ENCODE measurements at regions not wholly inside any gene's neighbourhood (a gene's known extent, or its start where the extent isn't known, plus 50 kb on each side); places are given as distances from the start of the nearest gene placed in this dataset.

GRCh38 chr11:62050716-62051115 lies 73.1 kb upstream of the INCENP start:
- H3K9me2 ChIP-seq (replicated peaks; ENCODE audit: control insufficient read depth, low read length) = no peaks in the 10 kb centered on the region
- H3K36me3 ChIP-seq (ENCODE audit: control insufficient read depth, low read length) = no peaks in the 10 kb centered on the region
- peaks cover 24% of the 10 kb centered on the region for H3K27me3 ChIP-seq (ENCODE audit: control insufficient read depth, low read length)
- H3K27ac ChIP-seq (ENCODE audit: low read depth, low read length) = no peak overlapping the region
- TF ChIP-seq EZH2phosphoT487 (IDR thresholded peaks at IDR 0.05; ENCODE audit: borderline replicate concordance, low read length) (no peak), CTCF (IDR thresholded peaks at IDR 0.05; ENCODE audit: low read depth, low read length, poor library complexity, severe bottlenecking) (no peak)
- H3K4me2 ChIP-seq (ENCODE audit: low read length) = no peak overlapping the region
- H3F3A ChIP-seq (ENCODE audit: control insufficient read depth, insufficient read depth) = no peaks in the 10 kb centered on the region
- no peak overlapping the region for H3K4me3 ChIP-seq (ENCODE audit: low read length)
- no peaks in the 10 kb centered on the region for H3K9me3 ChIP-seq (ENCODE audit: control insufficient read depth, insufficient read depth, low read length)
- no peaks in the 10 kb centered on the region for H4K20me1 ChIP-seq (ENCODE audit: control insufficient read depth, insufficient read depth, low read depth, low read length)
- no peaks in the 10 kb centered on the region for H3K4me1 ChIP-seq (ENCODE audit: control insufficient read depth, low read length)
- no peaks in the 10 kb centered on the region for H3K79me2 ChIP-seq (ENCODE audit: control insufficient read depth, low read length)

- H3K36me3 ChIP-seq (ENCODE audit: control insufficient read depth, low read length) = no peaks in the 10 kb centered on the region
- no peaks in the 10 kb centered on the region for H4K20me1 ChIP-seq (ENCODE audit: control insufficient read depth, insufficient read depth, low read depth, low read length)
- peaks cover 8% of the 10 kb centered on the region for H3K4me1 ChIP-seq (ENCODE audit: control insufficient read depth, low read length)
- no peaks in the 10 kb centered on the region for H3K9me3 ChIP-seq (ENCODE audit: control insufficient read depth, insufficient read depth, low read length)
- H3F3A ChIP-seq (ENCODE audit: control insufficient read depth, insufficient read depth) = no peaks in the 10 kb centered on the region
- no peaks in the 10 kb centered on the region for H3K9me2 ChIP-seq (replicated peaks; ENCODE audit: control insufficient read depth, low read length)
- no peak overlapping the region for H3K4me3 ChIP-seq (ENCODE audit: low read length)
- H3K27me3 ChIP-seq (ENCODE audit: control insufficient read depth, low read length) = peaks cover 35% of the 10 kb centered on the region
- no peak overlapping the region for H3K4me2 ChIP-seq (ENCODE audit: low read length)
- H3K79me2 ChIP-seq (ENCODE audit: control insufficient read depth, low read length) = no peaks in the 10 kb centered on the region
- no peak overlapping the region for H3K27ac ChIP-seq (ENCODE audit: low read depth, low read length)
- no peak for TF ChIP-seq EZH2phosphoT487 (IDR thresholded peaks at IDR 0.05; ENCODE audit: borderline replicate concordance, low read length)
- no peak for TF ChIP-seq CTCF (IDR thresholded peaks at IDR 0.05; ENCODE audit: low read depth, low read length, poor library complexity, severe bottlenecking)
Measured at GRCh38 chr11:62048100-62048499, 75.7 kb upstream of the INCENP start.

GRCh38 chr11:62046568-62047100 lies 77.2 kb upstream of the INCENP start:
- H3K9me3 ChIP-seq (ENCODE audit: control insufficient read depth, insufficient read depth, low read length) = no peaks in the 10 kb centered on the region
- no peaks in the 10 kb centered on the region for H3K79me2 ChIP-seq (ENCODE audit: control insufficient read depth, low read length)
- H3K9me2 ChIP-seq (replicated peaks; ENCODE audit: control insufficient read depth, low read length) = no peaks in the 10 kb centered on the region
- TF ChIP-seq CTCF (IDR thresholded peaks at IDR 0.05; ENCODE audit: low read depth, low read length, poor library complexity, severe bottlenecking) = no peak
- H3K4me2 ChIP-seq (ENCODE audit: low read length) = no peak overlapping the region
- H3F3A ChIP-seq (ENCODE audit: control insufficient read depth, insufficient read depth) = peaks cover 2% of the 10 kb centered on the region; the same call in 1 of the 2 replicates
- H3K36me3 ChIP-seq (ENCODE audit: control insufficient read depth, low read length) = no peaks in the 10 kb centered on the region
- H3K27me3 ChIP-seq (ENCODE audit: control insufficient read depth, low read length) = peaks cover 35% of the 10 kb centered on the region
- no peak overlapping the region for H3K27ac ChIP-seq (ENCODE audit: low read depth, low read length)
- peaks cover 22% of the 10 kb centered on the region for H3K4me1 ChIP-seq (ENCODE audit: control insufficient read depth, low read length)
- H4K20me1 ChIP-seq (ENCODE audit: control insufficient read depth, insufficient read depth, low read depth, low read length) = no peaks in the 10 kb centered on the region
- no peak overlapping the region for H3K4me3 ChIP-seq (ENCODE audit: low read length)

Data from DOHH2 (cell line).